Caco-2 (cell line): ENCODE measurements at regions not wholly inside any gene's neighbourhood (a gene's known extent, or its start where the extent isn't known, plus 50 kb on each side); places are given as distances from the start of the nearest gene placed in this dataset.
"Not testable (repeated sequence)": the region's sequence is repeated elsewhere in the genome, so short reads cannot be mapped to it uniquely, and the experiment has no call there.

Experiments used
- BruUV-seq: library from RNA; stranded (reverse); fragments of 400-500 nt; replicated peaks from 2 replicates; lab custom pipeline; 2021; lab: Mats Ljungman, UMichigan
- CTCF ChIA-PET: fragments of 300-600 bp; sonication (Branson Sonifier 250); formaldehyde crosslinking; loops from one replicate; lab custom pipeline; 2022; ENCODE audit warnings: antibody characterized with exemption; lab: Charles Lee
- POLR2A ChIA-PET: fragments of 300-600 bp; sonication (Branson Sonifier 250); formaldehyde crosslinking; loops from one replicate; lab custom pipeline; 2022; ENCODE audit warnings: antibody characterized with exemption; lab: Charles Lee
- DNase-seq, 2 experiments: peaks; one replicate each; pipeline versions ENCODE4 v3.0.0 to v3.0.0-alpha.2; 2020 to 2022
- H3K27me3 ChIP-seq: replicated peaks from 2 replicates; pipeline ENCODE4 v1.6.0; 2011; ENCODE audit warnings: low read length; ENCODE audit not compliant: control insufficient read depth, insufficient read depth
- H3K36me3 ChIP-seq: 2 replicates; pipeline ENCODE4 v1.5.1; 2011; ENCODE audit warnings: low read length; ENCODE audit not compliant: control insufficient read depth, insufficient read depth
- H3K4me1 ChIP-seq: fragments of 250-450 bp; sonication (Bioruptor Pico); 2 replicates; pipeline ENCODE4 v1.5.1; 2020; ENCODE audit warnings: mild to moderate bottlenecking
- H3K4me3 ChIP-seq: 2 replicates; pipeline ENCODE4 v1.5.1; 2011; ENCODE audit warnings: low read depth, mild to moderate bottlenecking, control low read depth, low read length
- H3K9me3 ChIP-seq: fragments of 250-450 bp; sonication (Bioruptor Pico); 2 replicates; pipeline ENCODE4 v1.5.1; 2020; ENCODE audit warnings: mild to moderate bottlenecking, moderate library complexity
- H3K27ac Mint-ChIP-seq: one replicate; pipeline ENCODE4 v1.8.0; 2022; ENCODE audit warnings: mixed read lengths; ENCODE audit not compliant: unreplicated experiment
- H3K27me3 Mint-ChIP-seq: one replicate; pipeline ENCODE4 v1.8.0; 2022; ENCODE audit warnings: mixed read lengths; ENCODE audit not compliant: insufficient read depth, unreplicated experiment
- H3K36me3 Mint-ChIP-seq: one replicate; pipeline ENCODE4 v1.8.0; 2022; ENCODE audit warnings: mild to moderate bottlenecking, mixed read lengths; ENCODE audit not compliant: insufficient read depth, unreplicated experiment
- H3K4me1 Mint-ChIP-seq: one replicate; pipeline ENCODE4 v1.8.0; 2022; ENCODE audit warnings: low read depth, mixed read lengths; ENCODE audit not compliant: unreplicated experiment
- H3K4me3 Mint-ChIP-seq: one replicate; pipeline ENCODE4 v1.8.0; 2022; ENCODE audit warnings: mild to moderate bottlenecking, moderate library complexity, mixed read lengths; ENCODE audit not compliant: unreplicated experiment
- H3K9me3 Mint-ChIP-seq: one replicate; pipeline ENCODE4 v1.8.0; 2022; ENCODE audit warnings: mixed read lengths; ENCODE audit not compliant: unreplicated experiment
- CTCF ChIP-seq, 2 experiments: fragments of 200-600 bp in 1 of 2; IDR thresholded peaks; 1 replicate in 1 of 2; 2 replicates in 1 of 2; pipeline versions ENCODE4 v1.5.1 to v1.8.0; 2011 to 2022; ENCODE audit warnings: antibody characterized with exemption in 1 of 2, control low read depth in 1 of 2, inconsistent platforms in 1 of 2, low read depth in 1 of 2, low read length in 1 of 2, mild to moderate bottlenecking in 1 of 2, moderate library complexity in 1 of 2; ENCODE audit not compliant: insufficient read depth in 1 of 2, severe bottlenecking in 1 of 2, unreplicated experiment in 1 of 2
- intact Hi-C: fragments of 100-400 bp; cut with micrococcal nuclease; formaldehyde crosslinking; loops from one replicate; pipeline ENCODE4 v1.10.0; 2022; ENCODE audit not compliant: unreplicated experiment

GRCh38 chr7:146028251-146028750, 88.3 kb upstream of the CNTNAP2 start:
- Histone ChIP-seq H3K27me3 (no peaks in the 10 kb centered on the region), H3K36me3 (no peaks in the 10 kb centered on the region), H3K4me1 (no peaks in the 10 kb centered on the region), H3K4me3 (no peak overlapping the region), H3K9me3 (no peaks in the 10 kb centered on the region)
- Mint-ChIP-seq H3K4me1 (no peaks in the 10 kb centered on the region), H3K27me3 (peaks cover 3% of the 10 kb centered on the region), H3K9me3 (peaks cover 16% of the 10 kb centered on the region), H3K27ac (no peak overlapping the region), H3K4me3 (no peak overlapping the region), H3K36me3 (no peaks in the 10 kb centered on the region)
- CTCF ChIA-PET = no interaction called here
- POLR2A ChIA-PET = no interaction called here
- DNase-seq = no peak
- intact Hi-C loops = no loop called here
- TF ChIP-seq CTCF (IDR thresholded peaks at IDR 0.05; ENCODE audit: insufficient read depth in 1 of 2, low read depth in 1 of 2, low read length in 1 of 2, severe bottlenecking in 1 of 2, unreplicated experiment in 1 of 2) = no peak
- no TSS peak for BruUV-seq

DNA sequence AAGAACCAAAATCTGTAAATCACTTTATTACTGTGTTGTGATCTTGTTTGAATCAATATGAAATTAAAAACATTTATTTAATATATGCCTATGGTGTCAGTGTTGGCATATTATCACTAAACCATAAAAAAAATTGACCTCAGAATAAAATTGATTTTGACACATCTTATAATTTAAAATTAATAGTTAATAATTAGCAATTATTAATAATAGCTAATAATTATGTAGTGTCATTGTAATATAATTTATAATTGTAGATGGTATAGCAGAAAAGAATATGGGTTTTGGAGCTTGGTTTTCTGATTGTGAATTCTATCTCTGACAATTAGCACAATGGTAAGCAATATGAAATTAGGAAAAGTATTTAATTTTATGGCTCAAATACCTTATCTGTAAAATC, 89.4 kb upstream of the CNTNAP2 start:
- H3K36me3 ChIP-seq = no peaks in the 10 kb centered on the region
- POLR2A ChIA-PET = no interaction called here
- intact Hi-C loops = no loop called here

GRCh38 chr7:146022776-146023175, 93.8 kb upstream of the CNTNAP2 start:
- ChIA-PET CTCF (no interaction called here), POLR2A (no interaction called here)
- Histone ChIP-seq H3K9me3 (no peaks in the 10 kb centered on the region), H3K4me3 (no peak overlapping the region), H3K27me3 (no peaks in the 10 kb centered on the region; the same call in 1 of the 2 replicates), H3K4me1 (no peaks in the 10 kb centered on the region), H3K36me3 (no peaks in the 10 kb centered on the region)
- no peak for DNase-seq
- H3K4me1 Mint-ChIP-seq = no peaks in the 10 kb centered on the region
- no peak overlapping the region for H3K4me3 Mint-ChIP-seq
- peaks cover 24% of the 10 kb centered on the region for H3K9me3 Mint-ChIP-seq
- peaks cover 3% of the 10 kb centered on the region for H3K27me3 Mint-ChIP-seq
- no peak overlapping the region for H3K27ac Mint-ChIP-seq
- no peaks in the 10 kb centered on the region for H3K36me3 Mint-ChIP-seq
- intact Hi-C loops = no loop called here
- no TSS peak for BruUV-seq
- no peak for TF ChIP-seq CTCF (IDR thresholded peaks at IDR 0.05; ENCODE audit: insufficient read depth in 1 of 2, low read depth in 1 of 2, low read length in 1 of 2, severe bottlenecking in 1 of 2, unreplicated experiment in 1 of 2)

More for the DNA sequence above, 89.4 kb upstream of the CNTNAP2 start:
- no peaks in the 10 kb centered on the region for H3K9me3 ChIP-seq
- H3K9me3 Mint-ChIP-seq = peaks cover 16% of the 10 kb centered on the region
- CTCF ChIA-PET = no interaction called here
- H3K4me1 Mint-ChIP-seq = no peaks in the 10 kb centered on the region
- DNase-seq = no peak
- no peaks in the 10 kb centered on the region for H3K36me3 Mint-ChIP-seq
- H3K4me1 ChIP-seq = no peaks in the 10 kb centered on the region
- no peak overlapping the region for H3K4me3 ChIP-seq
- H3K27me3 ChIP-seq = no peaks in the 10 kb centered on the region
- no peak for TF ChIP-seq CTCF (IDR thresholded peaks at IDR 0.05; ENCODE audit: insufficient read depth in 1 of 2, low read depth in 1 of 2, low read length in 1 of 2, severe bottlenecking in 1 of 2, unreplicated experiment in 1 of 2)
- no peak overlapping the region for H3K4me3 Mint-ChIP-seq
- BruUV-seq = no TSS peak
- peaks cover 3% of the 10 kb centered on the region for H3K27me3 Mint-ChIP-seq
- no peak overlapping the region for H3K27ac Mint-ChIP-seq

DNA sequence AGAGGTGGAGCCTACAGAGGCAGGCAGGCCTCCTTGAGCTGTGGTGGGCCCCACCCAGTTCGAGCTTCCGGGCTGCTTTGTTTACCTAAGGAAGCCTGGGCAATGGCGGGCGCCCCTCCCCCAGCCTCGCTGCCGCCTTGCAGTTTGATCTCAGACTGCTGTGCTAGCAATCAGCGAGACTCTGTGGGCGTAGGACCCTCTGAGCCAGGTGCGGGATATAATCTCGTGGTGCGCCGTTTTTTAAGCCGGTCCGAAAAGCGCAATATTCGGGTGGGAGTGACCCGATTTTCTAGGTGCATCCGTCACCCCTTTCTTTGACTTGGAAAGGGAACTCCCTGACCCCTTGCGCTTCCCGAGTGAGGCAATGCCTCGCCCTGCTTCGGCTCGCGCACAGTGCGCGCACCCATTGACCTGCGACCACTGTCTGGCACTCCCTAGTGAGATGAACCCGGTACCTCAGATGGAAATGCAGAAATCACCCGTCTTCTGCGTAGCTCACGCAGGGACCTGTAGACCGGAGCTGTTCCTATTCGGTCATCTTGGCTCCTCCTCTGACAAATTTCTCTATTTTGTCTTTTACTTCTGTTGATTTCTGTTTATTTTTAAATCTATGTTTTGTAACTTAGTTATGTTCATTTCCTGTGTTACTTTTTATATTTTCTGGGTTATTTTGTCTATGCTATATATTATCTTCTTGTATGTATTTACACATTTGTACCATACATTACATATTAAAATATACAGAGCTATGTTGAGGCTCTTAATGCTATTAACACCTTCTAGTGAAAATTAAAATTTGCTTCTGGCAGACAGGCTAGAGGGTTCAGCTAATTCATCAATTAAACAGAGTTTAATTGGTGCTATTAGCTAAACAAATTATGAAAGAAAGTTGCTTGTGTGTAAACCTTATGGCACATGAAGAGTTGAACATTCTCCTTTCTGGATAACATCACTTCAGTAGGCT, 97.3 kb upstream of the CNTNAP2 start:
- H3K27me3 ChIP-seq, H3K27me3 Mint-ChIP-seq, POLR2A ChIA-PET, H3K4me1 ChIP-seq, CTCF ChIA-PET, H3K9me3 ChIP-seq, DNase-seq, BruUV-seq, H3K4me3 ChIP-seq, H3K27ac Mint-ChIP-seq, H3K36me3 ChIP-seq, intact Hi-C loops, H3K4me1 Mint-ChIP-seq, H3K36me3 Mint-ChIP-seq: not testable (repeated sequence)
- H3K4me3 Mint-ChIP-seq = peak overlapping the region; percentile 43
- peaks cover 13% of the 10 kb centered on the region for H3K9me3 Mint-ChIP-seq

DNA sequence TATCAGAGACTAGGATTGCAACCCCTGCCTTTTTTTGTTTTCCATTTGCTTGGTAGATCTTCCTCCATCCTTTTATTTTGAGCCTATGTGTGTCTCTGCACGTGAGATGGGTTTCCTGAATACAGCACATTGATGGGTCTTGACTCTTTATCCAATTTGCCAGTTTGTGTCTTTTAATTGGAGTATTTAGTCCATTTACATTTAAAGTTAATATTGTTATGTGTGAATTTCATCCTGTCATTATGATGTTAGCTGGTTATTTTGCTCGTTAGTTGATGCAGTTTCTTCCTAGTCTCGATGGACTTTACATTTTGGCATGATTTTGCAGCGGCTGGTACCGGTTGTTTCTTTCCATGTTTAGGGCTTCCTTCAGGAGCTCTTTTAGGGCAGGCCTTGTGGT, 99.2 kb upstream of the CNTNAP2 start:
- H3K4me3 ChIP-seq, H3K4me1 ChIP-seq, DNase-seq, H3K9me3 Mint-ChIP-seq, H3K27ac Mint-ChIP-seq, intact Hi-C loops, H3K9me3 ChIP-seq, H3K27me3 ChIP-seq, H3K36me3 Mint-ChIP-seq, H3K4me1 Mint-ChIP-seq, H3K36me3 ChIP-seq, BruUV-seq, H3K4me3 Mint-ChIP-seq, H3K27me3 Mint-ChIP-seq, POLR2A ChIA-PET, CTCF ChIA-PET: not testable (repeated sequence)
